GM19328 (cell line): ENCODE measurements at regions not wholly inside any gene's neighbourhood (a gene's known extent, or its start where the extent isn't known, plus 50 kb on each side); places are given as distances from the start of the nearest gene placed in this dataset.
A peak's percentile ranks its signal among the peaks of the same experiment; 100 is the strongest.
"Not testable (repeated sequence)": the region's sequence is repeated elsewhere in the genome, so short reads cannot be mapped to it uniquely, and the experiment has no call there.

ENCODE experiments used
- ATAC-seq: cut with Tn5 transposase; IDR thresholded peaks from one replicate; pipeline ENCODE4 v1.9.1; 2021; ENCODE audit warnings: mild to moderate bottlenecking, moderate library complexity; ENCODE audit not compliant: unreplicated experiment

DNA sequence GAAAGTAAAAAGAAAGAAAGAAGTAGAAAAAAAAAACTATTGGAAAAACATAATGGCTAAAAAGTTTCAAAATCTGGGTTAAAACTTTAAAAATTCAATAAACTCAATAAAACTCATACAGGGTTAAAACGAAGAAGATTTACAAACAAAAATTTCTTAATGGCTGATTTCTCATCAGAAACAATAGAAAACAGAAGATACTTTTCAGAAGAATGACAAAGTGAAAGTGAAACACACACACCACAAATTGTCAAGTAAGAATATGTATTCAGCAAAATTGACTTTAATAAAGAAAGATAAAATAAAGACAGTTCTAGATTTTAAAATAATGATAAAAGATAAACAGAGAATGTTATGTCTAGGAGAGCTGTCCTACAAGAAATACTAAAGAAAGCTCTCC is 618.9 kb upstream of the GJE1 start:
- ATAC-seq = no peak

DNA sequence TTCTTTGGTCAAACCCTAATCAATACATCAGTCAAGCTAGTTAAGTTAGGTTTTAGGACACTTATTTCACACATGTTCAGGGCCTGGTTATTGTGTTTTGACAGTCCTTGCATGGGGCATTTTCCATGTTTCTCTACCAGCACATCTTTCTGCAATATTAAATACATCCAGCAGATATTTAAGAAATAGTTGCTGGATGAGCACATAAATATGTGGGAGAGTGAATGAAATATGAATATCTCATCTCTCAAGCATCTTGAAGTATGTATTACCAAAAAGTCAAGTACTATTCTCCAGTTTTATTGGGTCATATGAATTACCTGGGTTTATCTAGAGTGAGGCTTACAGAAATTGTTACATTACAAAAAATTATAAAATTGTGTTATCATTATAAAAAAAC is 621.9 kb upstream of the GJE1 start:
- no peak for ATAC-seq

DNA sequence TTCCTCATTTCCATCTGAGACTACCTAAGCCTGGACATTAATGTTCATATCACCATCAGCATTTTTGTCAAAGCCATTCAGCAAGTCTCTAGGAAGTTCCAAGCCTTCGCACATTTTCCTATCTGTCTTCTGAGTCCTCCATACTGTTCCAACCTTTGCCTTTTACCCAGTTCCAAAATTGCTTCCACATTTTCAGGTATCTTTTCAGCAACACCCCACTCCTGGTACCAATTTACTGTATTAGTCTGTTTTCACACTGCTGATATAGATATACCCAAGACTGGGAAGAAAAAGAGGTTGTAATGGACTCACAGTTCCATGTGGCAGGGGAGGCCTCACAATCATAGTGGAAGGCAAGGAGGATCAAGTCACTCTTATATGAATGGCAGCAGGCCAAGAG is 626.7 kb upstream of the GJE1 start:
- not testable (repeated sequence) for ATAC-seq

DNA sequence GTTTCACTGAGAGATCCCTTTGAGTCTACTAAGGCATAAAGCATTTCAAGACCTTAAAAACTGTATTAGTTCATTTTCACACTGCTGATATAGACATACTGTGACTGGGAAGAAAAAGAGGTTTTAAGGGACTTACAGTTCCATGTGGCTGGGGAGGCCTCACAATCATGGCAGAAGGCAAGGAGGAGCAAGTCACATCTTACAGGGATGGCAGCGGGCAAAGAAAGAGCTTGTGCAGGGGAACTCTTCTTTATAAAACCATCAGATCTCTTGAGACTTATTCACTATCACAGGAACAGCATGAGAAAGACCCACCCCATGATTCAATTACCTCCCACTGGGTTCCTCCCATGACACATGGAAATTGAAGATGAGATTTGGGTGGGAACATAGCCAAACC is 628.4 kb upstream of the GJE1 start:
- not testable (repeated sequence) for ATAC-seq

DNA sequence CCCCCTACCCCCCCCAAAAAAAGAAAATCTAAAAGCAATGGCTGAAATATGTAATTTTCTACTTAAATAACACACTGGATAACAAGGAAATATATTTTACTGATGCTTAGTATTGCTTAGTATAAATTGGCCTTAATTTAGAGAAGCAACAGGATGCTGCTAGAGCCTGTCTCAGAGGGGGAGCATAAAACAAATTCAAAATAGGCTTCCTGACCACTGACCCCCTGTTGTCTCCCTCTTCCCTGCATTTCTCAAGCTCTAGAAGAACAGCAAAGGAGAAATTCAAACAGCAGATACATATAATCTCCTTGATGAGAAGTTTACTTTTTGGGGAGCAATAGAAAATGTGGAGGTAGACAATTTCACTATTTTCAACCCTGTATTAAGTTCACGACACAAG is 631.1 kb upstream of the GJE1 start:
- ATAC-seq = no peak

DNA sequence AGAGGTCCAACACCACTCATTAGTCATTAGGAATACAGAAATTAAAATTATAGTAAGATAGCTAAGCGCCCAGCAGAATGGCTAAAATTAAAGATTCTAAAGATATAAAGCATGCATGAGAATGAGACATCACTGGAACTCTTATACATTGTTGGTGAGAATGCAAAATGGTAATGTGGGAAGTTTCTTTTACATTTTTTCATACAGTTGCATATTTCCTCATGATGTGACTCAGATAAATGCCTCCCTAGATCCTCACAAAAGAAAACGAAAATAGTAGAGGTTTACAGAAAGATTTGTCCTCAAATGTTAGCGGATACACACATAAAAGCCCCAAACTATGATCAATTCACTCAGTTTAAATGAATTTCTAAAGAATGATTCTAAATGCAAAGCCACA is 633.7 kb upstream of the GJE1 start:
- ATAC-seq = no peak

DNA sequence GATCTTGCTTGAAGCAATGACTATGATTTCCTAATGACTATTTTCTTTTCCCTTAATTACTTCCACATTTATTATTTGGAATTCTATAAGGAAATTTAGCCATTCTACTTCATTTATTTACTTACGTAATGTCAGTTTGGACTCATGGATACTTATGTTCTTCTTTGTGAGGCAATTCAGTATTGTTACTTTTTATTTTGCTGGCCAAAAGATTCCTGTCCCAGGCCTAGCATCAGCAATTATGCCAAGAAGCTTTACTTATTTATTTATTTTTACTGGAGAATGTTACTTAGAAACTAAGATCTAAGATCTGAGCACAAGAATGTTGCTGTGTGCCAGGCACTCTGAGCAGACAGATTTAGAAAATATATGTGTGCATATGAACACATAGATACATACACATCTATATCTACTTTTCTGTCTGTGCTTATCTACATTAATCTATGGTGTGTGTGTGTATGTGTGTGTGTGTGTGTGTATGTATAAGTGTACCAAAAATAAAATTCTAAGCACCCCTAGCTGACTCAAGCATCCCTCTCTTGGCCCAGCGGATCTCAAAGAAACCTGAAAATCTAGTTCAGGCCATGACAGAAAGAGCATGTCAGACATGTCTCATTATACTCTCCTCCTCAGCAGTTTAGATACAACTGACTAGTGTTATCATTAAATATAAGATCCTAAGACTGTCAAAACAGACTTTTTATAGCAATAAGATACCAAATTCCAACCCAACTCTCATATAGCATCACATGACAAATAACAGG is 640.0 kb upstream of the GJE1 start:
- no peak for ATAC-seq

DNA sequence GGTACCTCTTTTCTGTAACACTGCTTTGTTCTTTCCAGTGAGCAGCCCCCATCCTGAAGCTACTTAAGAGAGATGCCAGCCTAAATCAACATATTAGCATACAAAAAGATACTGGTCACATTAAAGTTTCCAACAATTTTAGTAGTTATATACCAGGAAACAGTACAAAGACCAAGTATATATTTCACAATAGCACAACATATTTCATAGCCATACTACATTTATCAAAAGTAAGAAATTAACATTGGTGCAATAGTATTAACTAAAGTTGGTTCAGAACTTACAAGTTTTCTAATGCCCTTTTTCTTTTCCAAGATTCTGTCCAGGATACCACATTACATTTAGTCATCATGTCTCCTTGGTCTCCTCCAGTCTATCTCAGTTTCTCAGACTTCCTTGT is 641.0 kb upstream of the GJE1 start:
- no peak for ATAC-seq

DNA sequence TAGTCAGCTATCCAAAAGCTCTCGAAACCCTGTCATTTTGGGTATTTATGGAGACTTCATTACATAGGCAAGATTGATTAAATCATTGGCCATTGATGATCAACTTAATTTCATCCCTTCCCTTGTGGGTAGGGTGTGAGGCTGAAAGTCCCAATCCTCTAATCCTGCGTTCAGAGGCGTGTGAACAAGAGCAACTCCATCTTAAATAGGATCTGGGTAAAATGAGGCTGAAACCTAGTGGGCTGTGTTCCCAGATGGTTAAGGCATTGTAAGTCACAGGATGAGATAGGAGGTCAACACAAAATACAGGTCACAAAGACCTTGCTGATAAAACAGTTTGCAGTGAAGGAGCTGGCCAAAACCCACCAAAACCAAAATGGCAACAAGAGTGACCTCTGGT is 641.7 kb upstream of the GJE1 start:
- ATAC-seq = no peak

DNA sequence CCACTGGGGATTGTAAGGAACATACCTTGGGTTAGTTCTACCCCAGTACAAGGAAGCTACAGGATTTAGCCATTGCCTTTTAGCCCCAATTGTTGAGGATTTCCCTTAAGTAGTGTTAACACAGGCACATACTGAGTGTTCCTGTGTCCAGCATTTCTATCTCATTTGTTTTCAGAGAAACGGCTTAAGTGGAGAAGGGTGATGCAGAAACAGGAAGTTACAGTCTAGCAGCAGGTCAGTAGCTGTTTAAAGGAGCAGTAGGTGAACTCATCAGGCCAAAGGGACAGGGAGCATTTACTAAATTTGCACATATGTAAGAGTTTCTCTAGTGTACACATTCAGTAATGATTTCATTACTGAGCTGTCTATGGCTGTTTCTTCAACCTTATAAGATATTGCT is 644.2 kb upstream of the GJE1 start:
- no peak for ATAC-seq

DNA sequence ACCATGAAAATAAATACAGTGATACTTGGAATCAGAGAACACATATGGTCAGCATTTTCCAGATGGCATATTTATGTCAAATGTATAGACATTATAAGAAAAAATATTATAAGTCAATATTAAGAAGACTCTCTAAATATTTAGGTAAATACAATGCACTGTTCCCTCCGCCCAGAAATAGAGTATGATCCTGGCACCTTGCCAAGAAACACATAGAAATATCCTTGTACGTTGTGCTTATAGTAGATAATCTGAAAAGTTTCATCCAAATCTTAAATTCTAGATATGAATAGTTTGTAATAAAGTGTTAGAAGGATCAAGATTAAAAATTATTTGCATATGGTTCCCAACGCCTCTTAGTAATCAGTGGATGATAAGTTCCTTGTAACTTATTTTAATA is 645.8 kb upstream of the GJE1 start:
- ATAC-seq = no peak

DNA sequence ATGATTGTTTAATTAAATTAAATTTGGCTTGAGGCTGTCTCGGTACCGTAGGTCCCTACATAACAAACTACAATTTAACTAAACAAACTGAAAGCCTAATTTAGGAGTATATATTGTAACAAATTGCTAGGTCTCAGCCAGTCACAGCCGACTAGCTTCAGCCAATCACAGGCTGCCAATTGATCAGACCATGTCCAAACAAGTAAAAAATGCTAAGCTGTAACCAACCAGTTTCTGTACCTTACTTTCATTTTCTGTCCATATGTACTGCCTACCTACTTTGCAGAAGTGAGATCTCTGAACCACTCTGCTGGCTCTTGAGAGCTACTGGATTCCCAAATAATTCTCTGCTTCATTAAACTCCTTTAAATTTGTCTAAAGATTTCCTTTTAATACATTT is 648.0 kb upstream of the GJE1 start:
- ATAC-seq = peak; percentile 70

DNA sequence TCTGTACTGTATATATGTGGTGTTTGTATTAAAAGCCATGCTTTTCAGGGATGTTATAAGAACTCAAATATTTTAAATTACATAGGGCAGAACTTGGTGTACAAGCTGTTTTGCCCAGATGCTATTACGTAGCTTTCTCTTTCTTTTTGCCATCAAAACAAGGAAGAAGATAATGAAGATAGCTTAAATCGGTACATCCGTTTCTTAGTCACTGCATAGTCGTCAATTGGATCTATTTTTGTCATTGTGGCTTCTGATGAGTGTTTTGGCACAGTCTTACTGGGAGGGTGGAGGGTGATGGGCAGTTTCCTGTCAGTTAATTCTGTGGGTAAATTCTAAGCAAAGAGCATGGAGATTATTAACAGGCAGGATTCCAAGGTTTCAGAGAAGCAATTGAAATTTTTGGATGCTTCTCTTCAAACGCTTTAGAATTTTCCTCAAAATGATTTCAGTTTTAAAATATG is 649.1 kb upstream of the GJE1 start:
- ATAC-seq = peak; percentile 85

DNA sequence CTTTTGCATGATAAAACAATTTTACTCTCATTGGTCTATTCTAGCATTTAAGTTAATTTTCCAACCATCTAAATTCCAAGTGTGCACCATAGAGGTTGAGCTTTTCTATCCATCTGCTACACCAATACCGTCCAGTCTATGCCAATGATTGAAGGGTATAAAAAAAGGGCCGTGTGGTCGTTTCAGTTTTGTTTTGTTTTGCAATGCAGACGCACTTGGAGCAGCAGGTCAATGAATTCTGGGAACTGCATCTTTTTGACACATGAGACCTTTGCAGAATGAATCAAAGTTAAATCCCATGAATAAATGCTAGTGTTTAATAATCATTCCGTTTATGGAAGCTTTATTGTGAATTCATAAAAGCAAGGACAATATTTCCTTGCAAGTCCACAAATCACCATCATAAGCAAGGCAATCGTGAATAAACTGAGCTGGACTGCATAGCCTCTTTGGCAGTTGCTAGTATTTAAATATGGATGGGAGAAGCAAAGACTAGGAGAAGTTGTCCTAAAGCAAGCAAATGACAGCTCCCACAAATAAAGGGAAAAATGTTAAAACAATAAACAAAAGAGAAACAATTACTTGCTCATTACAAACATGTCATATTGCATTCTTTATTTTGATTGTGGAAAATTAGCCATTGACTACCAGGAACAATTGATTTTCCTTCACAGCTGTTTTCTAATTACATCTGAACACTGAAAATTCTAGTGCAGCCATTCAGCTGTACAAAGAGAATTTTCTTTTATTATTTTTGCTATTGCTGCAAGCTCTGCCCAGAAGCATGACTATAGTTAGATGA is 649.7 kb upstream of the GJE1 start:
- ATAC-seq = peak; percentile 1

DNA sequence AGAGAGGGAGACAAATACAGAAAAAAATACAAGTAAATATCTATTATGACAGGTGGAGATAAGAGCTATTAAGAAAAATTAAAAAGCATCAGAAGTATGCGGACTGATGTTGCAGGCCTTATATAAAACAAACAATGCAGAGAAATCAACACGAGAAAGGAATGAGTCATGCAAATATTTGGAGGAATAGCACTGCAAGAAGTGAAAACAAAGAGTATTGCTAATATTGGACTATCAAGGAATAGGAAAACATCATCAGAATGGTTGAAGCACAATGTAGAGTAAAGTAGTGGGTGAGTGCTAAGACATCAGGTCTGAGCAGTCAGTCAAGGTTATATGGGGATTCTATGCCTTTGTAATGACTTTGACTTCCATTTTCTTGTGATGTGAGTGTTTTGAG is 657.5 kb upstream of the GJE1 start:
- no peak for ATAC-seq

DNA sequence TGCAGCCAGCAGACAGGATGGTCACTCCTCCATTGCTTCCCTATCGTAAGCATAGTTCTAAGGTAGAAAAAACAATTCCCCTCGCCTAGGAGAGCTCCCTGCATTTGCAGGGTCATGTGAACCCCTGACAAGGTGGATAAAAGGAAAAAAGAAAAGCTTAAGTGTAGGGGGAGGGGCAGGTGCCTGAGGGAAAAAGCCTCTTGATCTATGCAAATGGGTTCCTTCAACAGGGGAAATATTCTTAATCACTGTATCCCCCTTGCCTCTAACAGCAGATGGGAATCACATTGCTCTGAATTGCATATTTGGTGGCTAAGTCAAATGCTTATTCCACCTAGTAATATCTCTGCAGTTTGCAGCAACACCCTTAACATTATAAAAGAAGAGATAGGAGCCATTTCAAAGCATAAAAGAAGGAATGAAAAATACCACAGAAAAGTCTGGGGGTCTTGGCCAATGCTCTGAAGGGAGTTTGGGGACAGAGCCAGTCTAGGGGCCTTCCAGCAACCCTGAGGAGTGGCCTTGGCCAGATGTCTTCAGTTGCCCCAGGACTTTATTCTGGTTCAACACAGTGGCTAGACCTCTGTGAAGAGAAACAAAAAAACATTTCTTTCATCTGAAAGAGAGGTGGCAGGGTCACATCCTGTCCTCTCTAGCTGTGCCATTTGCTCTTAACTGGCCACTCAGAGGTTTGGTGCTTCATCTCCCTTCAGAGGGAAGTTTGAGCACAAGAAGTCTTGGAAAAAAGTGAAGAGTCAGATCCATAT is 660.4 kb upstream of the GJE1 start:
- no peak for ATAC-seq

DNA sequence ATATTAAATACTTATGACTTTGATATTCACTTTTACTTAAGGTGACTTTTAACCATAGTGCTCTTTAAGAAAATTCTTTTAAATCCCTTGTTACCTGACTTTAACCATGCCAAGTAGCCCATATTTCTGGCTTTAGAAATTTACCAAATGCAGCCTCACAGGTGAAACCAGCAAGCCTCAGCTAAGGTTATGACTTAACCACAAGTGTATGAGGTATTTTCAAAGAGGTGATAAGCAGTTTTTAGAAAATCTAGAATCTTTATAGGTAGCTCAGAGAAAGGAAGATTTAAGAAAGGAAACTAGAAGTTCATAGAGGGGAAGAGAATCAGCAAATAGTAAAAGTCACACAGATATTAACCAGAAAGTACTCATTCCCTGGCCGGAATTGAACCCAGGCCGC is 661.9 kb upstream of the GJE1 start:
- ATAC-seq = no peak

DNA sequence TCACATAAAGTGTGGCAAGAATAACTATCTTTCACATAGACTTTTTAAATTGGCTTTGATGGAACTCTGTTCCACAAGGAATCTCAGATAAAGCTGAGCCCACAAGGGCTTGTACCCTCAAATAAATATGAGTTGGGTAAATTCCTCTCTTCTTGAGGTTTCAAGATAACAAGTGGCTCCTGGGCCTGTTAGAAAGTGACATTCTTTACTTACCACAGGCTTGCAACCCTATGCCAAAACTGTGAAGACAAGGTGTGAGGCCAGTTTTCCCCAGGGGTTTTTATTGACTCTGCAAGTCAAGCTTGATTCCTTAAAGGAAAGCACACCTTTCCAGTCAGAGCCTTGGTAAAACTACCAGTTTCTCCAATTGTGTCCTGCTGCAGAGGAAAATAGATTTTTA is 664.8 kb upstream of the GJE1 start:
- ATAC-seq = no peak

DNA sequence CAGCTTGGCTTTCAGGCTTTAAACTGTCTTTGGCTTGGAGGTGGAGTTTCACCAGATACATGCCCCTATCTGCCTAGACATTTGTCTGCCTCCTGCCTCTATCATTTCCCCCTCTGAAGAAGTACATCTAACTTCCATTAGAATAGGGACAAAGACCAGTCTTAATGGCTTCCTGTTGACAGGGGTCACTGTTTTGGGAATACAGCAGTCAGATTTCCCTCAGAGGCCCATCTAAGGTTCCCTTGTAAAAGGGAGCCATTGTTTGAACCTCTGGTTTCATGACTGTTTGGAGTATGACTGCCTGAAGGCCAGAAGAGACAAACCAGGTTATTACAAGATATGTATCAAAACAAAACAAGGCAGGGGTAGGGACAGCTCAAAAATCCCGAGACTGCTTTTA is 665.7 kb upstream of the GJE1 start:
- ATAC-seq = no peak

DNA sequence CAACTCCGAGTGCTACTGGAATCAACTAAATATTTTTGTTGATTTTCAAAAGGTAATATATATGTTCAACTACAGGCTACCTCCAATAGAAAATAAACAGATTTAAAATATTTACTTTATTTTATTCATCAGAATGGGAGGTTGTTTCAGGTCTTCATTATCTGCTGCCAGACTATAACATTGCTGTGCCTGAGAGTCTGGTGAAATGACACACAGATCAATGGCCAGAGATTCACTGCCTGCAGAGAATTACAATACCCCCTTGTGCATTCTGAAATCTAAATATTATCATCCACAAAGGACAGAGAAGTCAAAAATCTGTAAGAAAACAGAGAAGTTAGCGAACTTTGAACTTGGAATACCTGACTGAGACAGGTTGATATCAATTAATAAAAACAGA is 667.8 kb upstream of the GJE1 start:
- ATAC-seq = no peak

DNA sequence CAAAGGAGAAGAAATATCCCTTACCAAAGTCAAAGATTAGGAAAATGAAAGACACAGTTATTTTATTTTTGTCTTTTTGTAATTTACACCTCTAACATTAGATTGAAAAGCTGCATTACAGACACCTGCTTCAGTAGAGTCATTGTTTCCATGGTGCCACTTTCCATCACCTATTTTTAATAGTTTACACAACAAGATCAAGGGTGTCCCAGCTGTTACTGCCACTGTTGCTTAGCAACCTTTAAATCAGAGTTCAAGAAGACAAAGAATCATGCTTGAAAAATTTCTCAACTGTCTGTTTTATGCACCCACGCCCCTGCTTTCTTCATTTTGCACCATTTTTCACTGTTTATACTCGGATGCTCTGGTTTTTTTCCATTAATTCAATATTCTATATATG is 668.2 kb upstream of the GJE1 start:
- peak; percentile 88 for ATAC-seq
